ENCODE measurements at regions not wholly inside any gene's neighbourhood (a gene's known extent, or its start where the extent isn't known, plus 50 kb on each side); places are given as distances from the start of the nearest gene placed in this dataset.

DNA sequence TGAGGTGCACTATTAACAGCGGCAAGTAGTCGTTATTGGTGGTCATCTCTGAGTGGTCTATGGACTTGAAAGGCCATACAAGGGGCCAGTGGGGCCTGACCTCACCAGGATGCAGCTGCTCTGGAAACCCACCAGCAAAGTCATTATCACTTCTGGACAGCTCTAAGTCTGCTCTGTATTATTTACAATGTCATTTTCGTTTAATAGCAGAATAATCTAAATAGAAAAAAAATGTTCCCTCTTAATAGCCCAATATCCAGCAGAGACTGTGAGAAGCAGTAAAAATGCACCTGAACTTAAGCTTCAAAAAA lies 85.0 kb upstream of the EED start (continued):
- TF ChIP-seq, protein P1, sequence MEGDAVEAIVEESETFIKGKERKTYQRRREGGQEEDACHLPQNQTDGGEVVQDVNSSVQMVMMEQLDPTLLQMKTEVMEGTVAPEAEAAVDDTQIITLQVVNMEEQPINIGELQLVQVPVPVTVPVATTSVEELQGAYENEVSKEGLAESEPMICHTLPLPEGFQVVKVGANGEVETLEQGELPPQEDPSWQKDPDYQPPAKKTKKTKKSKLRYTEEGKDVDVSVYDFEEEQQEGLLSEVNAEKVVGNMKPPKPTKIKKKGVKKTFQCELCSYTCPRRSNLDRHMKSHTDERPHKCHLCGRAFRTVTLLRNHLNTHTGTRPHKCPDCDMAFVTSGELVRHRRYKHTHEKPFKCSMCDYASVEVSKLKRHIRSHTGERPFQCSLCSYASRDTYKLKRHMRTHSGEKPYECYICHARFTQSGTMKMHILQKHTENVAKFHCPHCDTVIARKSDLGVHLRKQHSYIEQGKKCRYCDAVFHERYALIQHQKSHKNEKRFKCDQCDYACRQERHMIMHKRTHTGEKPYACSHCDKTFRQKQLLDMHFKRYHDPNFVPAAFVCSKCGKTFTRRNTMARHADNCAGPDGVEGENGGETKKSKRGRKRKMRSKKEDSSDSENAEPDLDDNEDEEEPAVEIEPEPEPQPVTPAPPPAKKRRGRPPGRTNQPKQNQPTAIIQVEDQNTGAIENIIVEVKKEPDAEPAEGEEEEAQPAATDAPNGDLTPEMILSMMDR (IDR thresholded peaks at IDR 0.05): no peak
- TF ChIP-seq, protein P2, sequence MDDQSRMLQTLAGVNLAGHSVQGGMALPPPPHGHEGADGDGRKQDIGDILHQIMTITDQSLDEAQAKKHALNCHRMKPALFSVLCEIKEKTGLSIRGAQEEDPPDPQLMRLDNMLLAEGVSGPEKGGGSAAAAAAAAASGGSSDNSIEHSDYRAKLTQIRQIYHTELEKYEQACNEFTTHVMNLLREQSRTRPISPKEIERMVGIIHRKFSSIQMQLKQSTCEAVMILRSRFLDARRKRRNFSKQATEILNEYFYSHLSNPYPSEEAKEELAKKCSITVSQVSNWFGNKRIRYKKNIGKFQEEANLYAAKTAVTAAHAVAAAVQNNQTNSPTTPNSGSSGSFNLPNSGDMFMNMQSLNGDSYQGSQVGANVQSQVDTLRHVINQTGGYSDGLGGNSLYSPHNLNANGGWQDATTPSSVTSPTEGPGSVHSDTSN (IDR thresholded peaks at IDR 0.05): no peak

DNA sequence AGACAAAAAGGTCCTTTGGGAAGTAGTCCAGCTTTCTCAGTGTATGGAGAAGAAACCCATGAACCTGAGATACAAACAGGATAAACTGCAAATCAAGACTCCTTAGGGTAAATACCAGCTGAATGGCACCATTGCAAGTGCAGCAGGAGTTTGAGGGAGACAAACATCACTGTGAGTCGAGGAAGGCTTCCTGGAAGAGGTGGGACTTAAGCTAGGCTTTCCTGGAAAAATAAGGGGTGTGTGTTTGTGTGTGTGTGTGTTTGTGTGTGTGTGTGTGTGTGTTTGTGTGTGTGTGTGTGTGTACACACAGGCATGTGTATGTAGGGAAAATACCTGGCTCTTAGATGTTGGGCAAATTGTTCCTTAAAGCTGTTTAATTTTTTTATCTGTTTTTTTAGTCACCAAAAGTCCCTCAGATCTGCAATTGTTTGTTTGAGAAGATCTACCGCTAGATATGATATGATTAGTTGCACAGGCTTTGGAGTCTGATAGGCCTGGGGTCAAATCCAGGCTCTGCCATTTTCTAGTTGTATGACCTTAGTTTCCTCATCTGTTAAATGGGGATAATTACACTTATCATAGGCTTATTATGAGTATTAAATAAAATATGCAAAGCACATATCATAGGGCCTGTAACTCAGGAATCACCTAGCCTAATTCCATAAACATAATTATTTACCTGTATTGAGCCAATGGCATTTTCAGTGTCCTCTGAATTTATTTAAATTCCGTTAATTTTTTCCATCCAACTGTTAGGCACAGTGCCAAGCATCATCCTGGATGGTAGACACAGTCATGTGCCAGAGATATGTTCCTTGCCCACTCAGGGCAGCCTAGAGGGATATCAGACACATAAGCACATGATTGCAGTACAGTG lies 85.6 kb upstream of the EED start:
- no peak overlapping the region for H3K4me2 ChIP-seq
- no peaks in the 10 kb centered on the region for H3K9me3 ChIP-seq
- H3K27me3 ChIP-seq (ENCODE audit: insufficient read depth): no peaks in the 10 kb centered on the region
- DNase-seq: no peak
- POLR2A ChIA-PET: no interaction called here
- H3K4me1 ChIP-seq (ENCODE audit: control insufficient read depth in 1 of 2, insufficient read depth in 2 of 2, low read depth in 1 of 2, low read length in 1 of 2): peaks cover 13 to 20% of the 10 kb centered on the region in 2 experiments
- no peak overlapping the region for H2AFZ ChIP-seq (ENCODE audit: low read depth)
- CTCF ChIA-PET: no interaction called here
- H3K4me3 ChIP-seq (ENCODE audit: low read depth in 2 of 2, low read length in 1 of 2): no peak overlapping the region
- peaks cover 9% of the 10 kb centered on the region for H3F3A ChIP-seq (replicated peaks; ENCODE audit: insufficient read depth)
- H3K9ac ChIP-seq: no peak overlapping the region
- H3K36me3 ChIP-seq (replicated peaks in 1 of 2; ENCODE audit: control insufficient read depth in 1 of 2, insufficient read depth in 2 of 2, low read length in 1 of 2): no peaks in the 10 kb centered on the region
- no peaks in the 10 kb centered on the region for H3K79me2 ChIP-seq (ENCODE audit: insufficient read depth)
- WGBS (ENCODE audit: low lambda C conversion rate): 92% methylated on average over 3 of the region's 3 CpGs
- H4K20me1 ChIP-seq (ENCODE audit: insufficient read depth): no peaks in the 10 kb centered on the region
- no peak overlapping the region for H3K27ac ChIP-seq (ENCODE audit: low read depth in 2 of 2, low read length in 1 of 2)
- no peaks in the 10 kb centered on the region for H3K9me2 ChIP-seq
- TF ChIP-seq NRF1 (IDR thresholded peaks at IDR 0.05; ENCODE audit: low read depth, low read length): no peak
- TF ChIP-seq TCF12 (IDR thresholded peaks at IDR 0.05): no peak
- no peak for TF ChIP-seq CHD2 (IDR thresholded peaks at IDR 0.05; ENCODE audit: low read length, partially characterized antibody)
- no peak for TF ChIP-seq NFIC (IDR thresholded peaks at IDR 0.05; ENCODE audit: borderline replicate concordance)
- TF ChIP-seq, protein P3, sequence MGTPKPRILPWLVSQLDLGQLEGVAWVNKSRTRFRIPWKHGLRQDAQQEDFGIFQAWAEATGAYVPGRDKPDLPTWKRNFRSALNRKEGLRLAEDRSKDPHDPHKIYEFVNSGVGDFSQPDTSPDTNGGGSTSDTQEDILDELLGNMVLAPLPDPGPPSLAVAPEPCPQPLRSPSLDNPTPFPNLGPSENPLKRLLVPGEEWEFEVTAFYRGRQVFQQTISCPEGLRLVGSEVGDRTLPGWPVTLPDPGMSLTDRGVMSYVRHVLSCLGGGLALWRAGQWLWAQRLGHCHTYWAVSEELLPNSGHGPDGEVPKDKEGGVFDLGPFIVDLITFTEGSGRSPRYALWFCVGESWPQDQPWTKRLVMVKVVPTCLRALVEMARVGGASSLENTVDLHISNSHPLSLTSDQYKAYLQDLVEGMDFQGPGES (IDR thresholded peaks at IDR 0.05; ENCODE audit: low read depth, low read length): no peak
- TF ChIP-seq, protein P2 (IDR thresholded peaks at IDR 0.05): no peak
- TF ChIP-seq RAD21 (IDR thresholded peaks at IDR 0.05; ENCODE audit: low read length): no peak
- TF ChIP-seq JUND (IDR thresholded peaks at IDR 0.05): no peak
- TF ChIP-seq, protein P4, sequence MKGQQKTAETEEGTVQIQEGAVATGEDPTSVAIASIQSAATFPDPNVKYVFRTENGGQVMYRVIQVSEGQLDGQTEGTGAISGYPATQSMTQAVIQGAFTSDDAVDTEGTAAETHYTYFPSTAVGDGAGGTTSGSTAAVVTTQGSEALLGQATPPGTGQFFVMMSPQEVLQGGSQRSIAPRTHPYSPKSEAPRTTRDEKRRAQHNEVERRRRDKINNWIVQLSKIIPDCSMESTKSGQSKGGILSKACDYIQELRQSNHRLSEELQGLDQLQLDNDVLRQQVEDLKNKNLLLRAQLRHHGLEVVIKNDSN (IDR thresholded peaks at IDR 0.05; ENCODE audit: borderline replicate concordance, low read depth): no peak
- TF ChIP-seq, protein P5, sequence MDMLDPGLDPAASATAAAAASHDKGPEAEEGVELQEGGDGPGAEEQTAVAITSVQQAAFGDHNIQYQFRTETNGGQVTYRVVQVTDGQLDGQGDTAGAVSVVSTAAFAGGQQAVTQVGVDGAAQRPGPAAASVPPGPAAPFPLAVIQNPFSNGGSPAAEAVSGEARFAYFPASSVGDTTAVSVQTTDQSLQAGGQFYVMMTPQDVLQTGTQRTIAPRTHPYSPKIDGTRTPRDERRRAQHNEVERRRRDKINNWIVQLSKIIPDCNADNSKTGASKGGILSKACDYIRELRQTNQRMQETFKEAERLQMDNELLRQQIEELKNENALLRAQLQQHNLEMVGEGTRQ (IDR thresholded peaks at IDR 0.05; ENCODE audit: borderline replicate concordance, low read depth, low read length): no peak
- no peak for TF ChIP-seq SMC3 (IDR thresholded peaks at IDR 0.05; ENCODE audit: low read depth, low read length)
- TF ChIP-seq, protein P6, sequence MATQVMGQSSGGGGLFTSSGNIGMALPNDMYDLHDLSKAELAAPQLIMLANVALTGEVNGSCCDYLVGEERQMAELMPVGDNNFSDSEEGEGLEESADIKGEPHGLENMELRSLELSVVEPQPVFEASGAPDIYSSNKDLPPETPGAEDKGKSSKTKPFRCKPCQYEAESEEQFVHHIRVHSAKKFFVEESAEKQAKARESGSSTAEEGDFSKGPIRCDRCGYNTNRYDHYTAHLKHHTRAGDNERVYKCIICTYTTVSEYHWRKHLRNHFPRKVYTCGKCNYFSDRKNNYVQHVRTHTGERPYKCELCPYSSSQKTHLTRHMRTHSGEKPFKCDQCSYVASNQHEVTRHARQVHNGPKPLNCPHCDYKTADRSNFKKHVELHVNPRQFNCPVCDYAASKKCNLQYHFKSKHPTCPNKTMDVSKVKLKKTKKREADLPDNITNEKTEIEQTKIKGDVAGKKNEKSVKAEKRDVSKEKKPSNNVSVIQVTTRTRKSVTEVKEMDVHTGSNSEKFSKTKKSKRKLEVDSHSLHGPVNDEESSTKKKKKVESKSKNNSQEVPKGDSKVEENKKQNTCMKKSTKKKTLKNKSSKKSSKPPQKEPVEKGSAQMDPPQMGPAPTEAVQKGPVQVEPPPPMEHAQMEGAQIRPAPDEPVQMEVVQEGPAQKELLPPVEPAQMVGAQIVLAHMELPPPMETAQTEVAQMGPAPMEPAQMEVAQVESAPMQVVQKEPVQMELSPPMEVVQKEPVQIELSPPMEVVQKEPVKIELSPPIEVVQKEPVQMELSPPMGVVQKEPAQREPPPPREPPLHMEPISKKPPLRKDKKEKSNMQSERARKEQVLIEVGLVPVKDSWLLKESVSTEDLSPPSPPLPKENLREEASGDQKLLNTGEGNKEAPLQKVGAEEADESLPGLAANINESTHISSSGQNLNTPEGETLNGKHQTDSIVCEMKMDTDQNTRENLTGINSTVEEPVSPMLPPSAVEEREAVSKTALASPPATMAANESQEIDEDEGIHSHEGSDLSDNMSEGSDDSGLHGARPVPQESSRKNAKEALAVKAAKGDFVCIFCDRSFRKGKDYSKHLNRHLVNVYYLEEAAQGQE (IDR thresholded peaks at IDR 0.05; ENCODE audit: low read depth, low read length): no peak
- no peak for TF ChIP-seq FOSL2 (IDR thresholded peaks at IDR 0.05; ENCODE audit: borderline replicate concordance, low read depth)
- no peak for TF ChIP-seq POLR2AphosphoS5 (IDR thresholded peaks at IDR 0.05; ENCODE audit: low read depth, low read length)
- no peak for TF ChIP-seq GATA2 (CRISPR knock-in tag; IDR thresholded peaks at IDR 0.05)
- TF ChIP-seq RXRA (IDR thresholded peaks at IDR 0.05; ENCODE audit: borderline replicate concordance, low read depth): no peak
- no peak for TF ChIP-seq GABPA (IDR thresholded peaks at IDR 0.05; ENCODE audit: low read depth)
- no peak for TF ChIP-seq ELF1 (IDR thresholded peaks at IDR 0.05)
- no peak for TF ChIP-seq FOXJ3 (CRISPR knock-in tag; IDR thresholded peaks at IDR 0.05)
- no peak for TF ChIP-seq YY1 (IDR thresholded peaks at IDR 0.05; ENCODE audit: low read depth)

Measured in SK-N-SH (cell line).